Suppressor macrophage (primary cell): ENCODE measurements at regions not wholly inside any gene's neighbourhood (a gene's known extent, or its start where the extent isn't known, plus 50 kb on each side); places are given as distances from the start of the nearest gene placed in this dataset.
"Not testable (repeated sequence)": the region's sequence is repeated elsewhere in the genome, so short reads cannot be mapped to it uniquely, and the experiment has no call there.

ENCODE experiments used
- DNase-seq, 4 experiments: peaks; one replicate each; pipeline ENCODE4 v3.0.0-alpha.2; 2020 to 2022

DNA sequence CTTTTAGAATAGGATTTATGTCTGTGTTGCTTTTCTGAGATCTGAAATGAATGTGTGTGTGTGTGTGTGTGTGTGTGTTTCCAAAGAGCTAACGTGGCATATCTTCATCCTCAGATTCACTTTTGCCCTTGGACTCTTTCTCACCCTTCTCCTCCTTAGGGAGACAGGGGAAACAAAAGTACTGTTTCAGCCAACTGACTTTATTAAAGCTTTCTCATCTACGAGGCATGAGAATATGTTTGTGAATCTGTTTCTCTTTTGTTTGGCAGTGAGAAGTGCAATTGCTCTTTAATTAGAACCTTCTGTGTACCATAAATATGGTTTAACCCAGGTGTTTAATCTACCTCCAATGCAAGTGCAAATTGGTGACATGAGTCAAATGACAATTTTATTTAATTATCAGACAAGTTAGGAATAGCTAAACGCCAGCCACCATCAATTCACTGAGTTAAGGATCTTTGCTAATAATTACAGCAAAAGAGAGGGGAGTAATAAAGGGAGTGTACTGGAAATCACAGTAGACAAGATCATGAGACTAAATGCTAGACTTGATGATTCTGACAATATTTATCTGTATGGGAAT lies 186.4 kb upstream of the COL3A1 start:
- DNase-seq: no peak

DNA sequence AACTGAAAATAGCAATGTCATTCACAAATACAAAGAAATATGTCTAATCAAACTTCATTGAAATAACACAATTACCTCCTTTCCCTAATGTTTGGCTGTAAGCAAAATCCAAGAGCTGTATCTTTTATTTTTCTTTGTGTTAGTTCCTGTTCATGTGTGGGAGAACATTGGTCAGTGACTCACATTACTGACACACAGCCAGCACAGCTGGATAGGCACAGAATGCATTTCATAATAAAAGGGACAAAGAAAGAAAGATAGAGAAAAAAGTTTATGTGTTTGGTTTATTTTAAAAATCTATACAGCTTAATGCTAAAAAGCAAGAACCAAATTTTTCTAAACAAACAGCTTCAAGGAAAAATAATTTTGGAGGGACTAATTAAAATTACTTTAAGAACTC lies 185.6 kb upstream of the COL3A1 start:
- peak in 2 of 4 experiments; percentile 2 to 5 for DNase-seq

DNA sequence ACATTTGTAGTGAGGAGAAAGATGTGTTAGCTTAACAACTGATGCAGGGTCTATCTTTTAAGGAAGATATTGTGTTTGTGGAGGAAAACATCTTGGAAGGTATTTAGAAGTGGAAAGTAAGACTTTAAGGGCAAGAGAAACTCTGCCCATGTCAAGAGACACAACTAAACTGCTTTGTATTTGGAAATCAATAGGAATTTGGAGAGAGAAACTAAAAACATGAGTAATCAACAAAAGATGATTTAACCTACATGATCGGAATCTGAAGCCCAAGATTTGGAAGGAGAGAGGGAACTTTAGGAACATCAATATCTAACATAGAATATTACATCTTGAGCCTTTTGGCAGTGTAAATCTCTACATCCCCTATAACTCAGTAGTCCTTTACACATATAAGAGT lies 184.2 kb upstream of the COL3A1 start:
- DNase-seq: no peak

DNA sequence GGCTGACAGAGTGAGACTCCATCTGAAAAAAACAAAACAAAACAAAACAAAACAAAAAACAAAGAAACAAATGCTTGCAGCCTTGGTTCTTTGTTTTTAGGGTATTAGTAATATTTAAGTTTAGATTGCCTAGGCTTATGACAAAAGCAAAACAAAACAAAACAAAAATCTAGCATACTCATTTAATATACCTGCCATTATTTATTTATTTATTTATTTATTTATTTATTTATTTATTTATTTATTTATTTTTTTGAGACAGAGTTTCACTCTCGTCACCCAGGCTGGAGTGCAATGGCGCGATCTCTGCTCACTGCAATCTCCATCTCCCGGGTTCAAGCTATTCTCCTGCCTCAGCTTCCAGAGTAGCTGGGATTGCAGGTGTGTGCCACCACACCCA lies 179.7 kb upstream of the COL3A1 start:
- not testable (repeated sequence) for DNase-seq

DNA sequence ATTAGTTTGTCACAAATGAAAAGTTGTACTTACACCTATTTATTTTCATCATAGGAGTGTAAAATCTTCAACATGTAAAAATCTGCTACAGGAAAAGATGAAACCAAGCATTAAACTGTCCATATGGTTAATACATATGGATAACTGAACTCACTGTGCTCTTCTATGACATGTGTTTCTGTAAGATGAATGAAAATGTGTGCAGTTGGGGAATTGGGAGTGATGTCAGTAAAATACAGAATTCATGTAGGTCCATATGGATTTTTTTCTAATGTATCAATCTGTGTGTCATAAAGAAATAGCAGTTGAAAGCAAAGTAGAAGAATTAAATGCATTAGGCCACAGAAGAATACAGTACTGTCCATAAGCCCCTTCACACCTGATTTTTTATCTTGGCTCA lies 178.4 kb upstream of the COL3A1 start:
- DNase-seq: no peak

DNA sequence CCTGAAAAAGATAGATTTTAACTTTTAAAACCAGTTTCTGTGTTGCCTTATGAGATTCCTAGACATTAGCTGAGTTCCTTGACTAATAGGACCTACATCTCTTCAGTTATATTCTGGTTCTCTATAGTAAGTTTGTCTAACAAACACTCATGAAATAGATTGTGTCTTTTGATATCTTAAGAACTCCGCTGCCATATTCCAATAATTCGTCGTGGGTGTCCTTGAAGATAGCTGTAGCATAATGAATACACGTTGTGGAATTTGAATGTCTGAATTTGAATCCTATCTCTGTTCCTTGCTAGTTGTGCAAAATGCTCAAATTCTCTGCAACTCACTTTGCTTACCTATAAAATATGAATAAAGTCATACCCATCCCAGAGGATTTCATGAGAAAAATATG lies 176.8 kb upstream of the COL3A1 start:
- no peak for DNase-seq

DNA sequence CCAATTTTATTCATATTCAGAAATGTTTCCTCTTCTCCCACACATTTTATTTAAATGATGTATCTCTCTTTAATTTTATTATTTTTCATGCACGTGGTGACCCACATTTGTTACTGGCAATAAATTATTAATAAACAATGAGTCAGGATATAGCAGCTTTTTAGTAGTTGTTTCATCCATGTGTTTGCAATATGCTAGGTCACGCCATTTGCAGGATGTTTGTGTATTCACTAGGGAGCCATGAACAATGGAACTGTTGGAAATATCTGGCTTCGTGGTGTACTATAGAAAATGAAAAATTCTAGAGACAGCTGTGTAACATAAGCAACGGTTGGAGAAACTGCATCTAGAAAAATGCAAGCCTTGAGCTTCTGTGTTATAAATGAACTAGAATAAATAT lies 176.0 kb upstream of the COL3A1 start:
- no peak for DNase-seq

DNA sequence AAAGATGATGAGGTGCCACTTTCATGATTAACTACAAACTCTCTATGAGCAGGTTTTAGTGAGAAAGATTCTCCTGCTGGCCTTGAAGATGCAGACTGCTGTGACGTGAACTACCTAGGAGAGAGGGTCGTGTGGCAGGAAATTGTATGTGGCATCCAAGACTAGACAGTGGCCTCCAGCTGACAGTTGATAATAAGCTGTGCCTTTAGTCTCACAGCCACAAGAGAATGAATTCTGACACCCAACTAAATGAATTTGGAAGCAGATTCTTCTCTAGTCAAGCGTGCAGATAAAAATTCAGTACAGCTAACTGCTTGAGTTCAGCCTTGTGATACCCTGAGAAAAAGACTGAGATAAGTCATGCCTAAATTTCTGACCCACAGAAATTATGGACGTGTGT lies 169.0 kb upstream of the COL3A1 start:
- DNase-seq: no peak

DNA sequence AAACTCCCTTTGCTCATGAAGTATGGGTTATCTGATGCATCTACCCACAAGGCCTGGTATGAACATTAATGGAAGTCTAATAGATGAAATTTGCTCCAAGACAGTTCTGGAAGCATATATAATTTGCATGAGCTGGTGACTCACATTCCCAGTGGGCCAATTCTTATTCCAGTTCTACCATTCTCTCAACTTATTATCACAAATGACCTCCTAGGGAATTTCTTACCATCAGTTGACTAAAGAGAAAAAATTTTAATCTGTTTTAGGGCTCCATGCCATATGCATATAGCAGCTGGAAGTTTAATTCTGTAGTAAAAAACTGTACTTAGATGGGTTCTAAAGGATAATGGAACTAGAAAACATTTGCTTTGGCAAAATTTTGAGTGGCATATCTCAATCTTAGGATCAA lies 165.2 kb upstream of the COL3A1 start:
- no peak for DNase-seq

DNA sequence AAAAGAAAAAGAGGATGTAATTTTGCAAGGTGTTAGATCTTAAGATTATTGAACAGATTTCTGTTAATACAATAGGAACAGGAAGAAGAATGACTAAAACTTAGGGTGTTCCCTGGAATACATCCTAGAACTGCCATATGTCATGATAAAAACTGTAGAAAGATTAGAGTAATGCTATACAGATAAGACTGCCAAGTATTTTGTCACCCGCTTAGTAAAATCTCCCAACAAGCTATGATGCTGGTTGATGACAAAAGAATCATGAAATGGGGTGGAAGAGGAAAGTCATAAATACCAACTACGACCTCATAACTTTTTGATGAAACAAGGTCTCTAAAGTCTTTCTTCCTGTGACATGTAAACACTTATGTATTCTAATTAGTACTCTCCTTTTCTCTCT lies 163.6 kb upstream of the COL3A1 start:
- DNase-seq: no peak

DNA sequence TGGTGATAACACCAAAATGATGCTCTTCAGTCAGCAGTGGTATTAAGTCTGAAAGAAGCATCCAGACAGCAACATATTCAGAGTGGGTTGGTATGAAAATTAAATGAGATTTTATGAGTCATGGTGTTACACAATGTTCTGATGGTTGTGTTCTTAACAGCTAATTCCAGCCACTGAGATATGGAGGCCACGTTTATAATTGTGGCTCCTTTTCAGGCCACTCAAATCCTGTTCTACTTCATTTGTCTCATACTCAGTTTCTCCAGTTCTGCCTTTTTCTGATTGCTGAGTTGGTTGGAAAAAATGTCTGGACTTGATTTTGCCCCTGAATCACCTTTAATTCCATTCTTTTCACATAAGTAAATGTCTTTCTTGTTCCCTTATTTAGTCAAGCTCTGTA lies 162.7 kb upstream of the COL3A1 start:
- no peak for DNase-seq

DNA sequence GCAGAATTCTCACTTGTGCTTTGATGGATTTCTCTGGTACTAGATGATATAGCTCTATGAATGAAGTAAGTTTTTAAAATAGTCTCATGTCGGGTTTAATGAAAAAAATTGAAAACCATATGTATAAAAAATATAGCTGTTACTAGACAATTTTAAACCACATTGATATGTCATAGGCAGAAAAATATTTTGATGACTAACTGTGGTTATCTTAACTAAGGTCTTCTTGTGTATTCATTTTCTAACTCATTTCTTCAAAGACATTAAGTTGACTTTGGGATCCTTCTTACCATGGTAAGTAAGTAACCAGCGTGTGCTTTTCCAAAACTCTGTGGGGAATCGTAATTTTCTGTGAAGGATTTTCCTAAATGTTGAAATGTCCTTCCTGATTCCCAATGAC lies 160.9 kb upstream of the COL3A1 start:
- DNase-seq: no peak

DNA sequence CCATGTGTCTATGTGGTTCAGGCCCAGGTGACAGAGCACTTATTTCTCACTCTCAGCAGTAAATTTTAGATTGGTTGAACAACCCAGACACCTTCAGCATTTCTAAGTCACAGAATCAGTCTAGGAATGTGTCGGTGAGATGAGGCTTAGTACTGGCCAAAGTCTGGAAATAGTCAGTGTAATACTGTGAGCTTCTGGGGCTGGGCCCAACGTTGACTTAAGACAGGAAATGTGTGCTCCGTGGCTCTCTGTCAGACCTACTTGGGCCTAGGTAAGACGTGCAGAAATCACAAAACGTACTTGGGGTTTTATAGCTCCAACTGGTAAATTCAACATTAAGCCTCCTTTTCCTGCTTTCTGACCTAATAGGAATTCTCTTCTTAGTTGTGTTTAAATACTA lies 160.3 kb upstream of the COL3A1 start:
- DNase-seq: no peak

DNA sequence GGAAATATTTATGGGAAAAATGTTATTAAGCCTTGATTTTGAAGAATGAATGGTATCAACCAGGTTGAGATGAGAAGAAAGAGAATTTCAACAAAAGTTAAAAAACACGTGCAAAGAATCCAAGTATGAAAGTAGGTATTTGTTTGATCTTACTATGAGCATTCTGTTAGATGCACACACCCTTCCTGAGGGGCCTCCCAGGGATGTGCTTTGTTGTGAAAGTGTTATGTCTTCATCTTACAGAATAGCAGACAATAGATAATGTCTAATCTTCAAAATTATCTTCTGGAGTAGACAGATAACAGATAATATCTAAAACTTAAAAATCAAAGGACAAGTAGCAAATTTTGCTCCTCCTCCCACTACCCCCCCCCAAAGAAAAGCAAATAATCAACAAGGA lies 155.2 kb upstream of the COL3A1 start:
- DNase-seq: no peak

DNA sequence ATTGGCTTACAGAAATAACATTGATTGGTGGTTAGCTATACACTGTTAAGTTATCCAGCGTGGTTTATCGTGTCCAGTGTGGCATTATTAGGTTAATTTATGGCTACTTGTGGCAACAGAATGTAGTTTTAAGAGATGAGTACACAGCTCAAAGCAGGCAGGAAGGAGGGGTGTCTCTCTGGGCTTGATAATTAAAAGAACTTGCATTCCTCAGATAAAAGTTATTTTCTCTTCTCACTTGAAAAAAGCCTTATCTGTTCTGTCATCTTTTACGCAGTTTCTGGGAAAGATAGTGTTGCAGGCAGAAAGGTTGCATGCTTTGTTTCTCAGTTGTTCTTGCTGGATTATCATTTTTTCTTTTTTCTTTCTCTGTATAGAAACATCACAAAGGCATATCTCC lies 154.4 kb upstream of the COL3A1 start:
- DNase-seq: no peak

DNA sequence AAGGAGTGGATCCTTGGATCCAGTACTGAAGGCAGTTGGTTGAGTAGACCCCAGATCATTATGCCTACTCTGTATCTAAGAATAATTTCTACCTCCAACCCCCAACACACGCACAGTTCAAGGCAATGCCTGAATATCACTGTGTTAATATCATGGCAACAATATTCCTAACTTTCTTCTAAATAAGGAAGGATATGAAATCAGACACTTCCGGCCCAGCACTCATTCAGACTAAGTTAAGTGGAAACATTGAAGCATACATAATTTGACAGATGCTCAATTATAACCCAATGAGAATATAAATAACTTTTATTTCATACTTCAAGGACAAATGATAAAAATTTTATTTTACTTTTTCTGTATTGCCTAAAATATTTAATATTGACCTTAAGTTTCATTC lies 153.6 kb upstream of the COL3A1 start:
- no peak for DNase-seq

DNA sequence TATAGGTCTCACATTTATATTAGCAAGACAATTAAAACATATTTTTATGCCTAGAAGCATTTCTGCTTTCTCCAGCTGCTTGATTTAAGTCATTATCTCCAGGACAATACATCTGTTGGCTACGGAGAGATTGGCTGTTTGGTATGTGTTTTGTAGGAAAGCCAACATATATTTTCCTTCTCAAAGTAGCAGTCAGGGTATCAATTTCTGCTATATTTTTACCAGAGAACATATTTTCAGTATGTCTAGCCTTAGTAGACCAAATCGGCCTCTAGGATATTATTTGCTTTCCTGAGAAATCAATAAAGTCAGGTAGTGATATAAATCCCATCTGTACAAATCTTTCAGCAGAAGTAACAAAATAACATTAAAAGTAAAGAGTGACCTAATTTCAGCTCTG lies 150.0 kb upstream of the COL3A1 start:
- no peak for DNase-seq

DNA sequence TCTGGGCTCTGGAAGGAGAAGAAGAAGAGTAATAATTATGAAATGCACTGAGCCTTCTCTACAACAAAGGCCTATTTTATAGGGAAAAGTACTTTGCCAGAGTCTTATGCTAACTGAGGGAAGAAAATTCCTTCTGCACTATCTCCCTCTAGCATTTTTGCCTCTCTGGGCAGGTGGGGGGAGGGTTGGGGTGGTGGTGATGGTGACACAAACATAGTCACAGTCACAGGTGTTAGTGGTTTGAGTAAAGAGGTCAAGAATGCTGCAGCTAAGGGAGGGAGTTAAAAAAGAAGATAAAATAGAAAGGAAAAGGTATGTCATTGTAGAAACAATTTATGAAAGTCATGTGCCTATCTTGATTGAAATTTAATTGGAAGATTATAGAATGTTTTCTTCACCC lies 140.8 kb upstream of the COL3A1 start:
- no peak for DNase-seq

DNA sequence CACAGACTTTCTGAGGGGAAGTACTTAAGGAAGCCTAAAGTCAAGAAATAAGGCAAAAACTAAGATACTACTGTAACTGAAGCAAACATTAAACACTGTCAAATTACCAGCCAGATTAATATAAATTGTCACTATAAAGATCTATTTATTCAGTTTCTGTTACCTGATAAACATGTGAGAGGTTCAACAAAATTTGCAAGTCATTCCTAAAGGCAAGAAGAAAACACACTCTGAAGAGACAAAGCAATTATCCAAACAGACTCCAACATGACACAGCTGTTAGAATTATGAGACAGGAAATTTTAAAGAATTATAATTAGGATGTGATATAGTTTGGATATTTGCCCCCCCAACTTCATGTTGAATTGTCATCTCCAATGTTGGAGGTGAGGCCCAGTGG lies 140.4 kb upstream of the COL3A1 start:
- DNase-seq: no peak

DNA sequence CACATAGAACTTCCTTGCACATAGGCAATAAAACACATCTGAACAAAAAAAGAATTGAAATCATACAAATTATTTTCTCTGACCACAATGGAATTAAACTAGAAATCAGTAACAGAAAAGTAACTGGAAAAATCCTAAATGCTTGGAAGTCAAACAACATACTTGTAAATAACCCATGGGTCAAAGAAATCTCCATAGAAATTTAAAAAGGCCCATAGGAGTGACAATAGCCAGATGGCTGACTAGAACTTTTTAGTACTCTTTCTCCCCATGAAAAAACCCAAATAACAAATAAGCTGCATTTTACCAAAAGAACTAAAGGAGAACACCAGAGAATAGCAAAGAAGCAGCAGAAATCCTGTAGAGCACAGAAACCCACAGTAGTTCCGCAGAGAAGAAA lies 139.2 kb upstream of the COL3A1 start:
- DNase-seq: no peak

DNA sequence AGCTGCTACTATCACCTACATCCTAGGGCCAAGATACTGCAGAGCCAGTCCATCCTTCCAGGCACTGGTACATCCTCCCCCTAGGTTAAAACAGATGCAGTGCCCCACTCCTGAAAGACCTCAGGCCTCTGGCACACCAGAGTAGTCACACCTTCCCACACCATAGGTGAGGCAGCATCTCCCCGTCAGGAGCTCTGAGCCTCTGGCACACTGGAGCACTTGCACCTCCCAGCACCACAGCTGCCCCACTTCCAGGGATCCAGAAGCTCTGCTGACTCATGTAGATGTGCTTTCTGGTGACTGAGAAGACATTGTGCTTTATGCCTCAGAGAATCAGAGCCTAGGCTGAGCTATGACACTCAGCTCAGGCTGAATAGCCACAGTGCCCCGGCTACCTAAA lies 138.4 kb upstream of the COL3A1 start:
- no peak for DNase-seq

DNA sequence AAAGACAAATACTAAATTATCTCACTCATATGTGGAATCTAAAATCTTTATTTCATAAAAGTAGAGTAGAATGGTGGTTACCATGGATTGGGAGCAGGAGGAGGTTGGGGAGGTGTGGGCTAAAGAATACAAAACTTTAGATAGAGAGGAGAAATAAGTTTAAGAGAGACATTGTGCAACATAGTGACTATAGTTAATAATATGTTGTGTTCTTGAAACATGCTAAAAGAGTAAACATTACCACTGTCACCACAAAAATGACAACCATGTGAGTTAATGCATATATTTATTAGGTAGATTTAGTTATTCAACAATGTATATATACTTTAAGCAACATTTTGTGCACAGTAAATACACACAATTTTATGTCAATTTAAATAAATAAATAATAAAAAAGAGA lies 128.5 kb upstream of the COL3A1 start:
- DNase-seq: no peak

DNA sequence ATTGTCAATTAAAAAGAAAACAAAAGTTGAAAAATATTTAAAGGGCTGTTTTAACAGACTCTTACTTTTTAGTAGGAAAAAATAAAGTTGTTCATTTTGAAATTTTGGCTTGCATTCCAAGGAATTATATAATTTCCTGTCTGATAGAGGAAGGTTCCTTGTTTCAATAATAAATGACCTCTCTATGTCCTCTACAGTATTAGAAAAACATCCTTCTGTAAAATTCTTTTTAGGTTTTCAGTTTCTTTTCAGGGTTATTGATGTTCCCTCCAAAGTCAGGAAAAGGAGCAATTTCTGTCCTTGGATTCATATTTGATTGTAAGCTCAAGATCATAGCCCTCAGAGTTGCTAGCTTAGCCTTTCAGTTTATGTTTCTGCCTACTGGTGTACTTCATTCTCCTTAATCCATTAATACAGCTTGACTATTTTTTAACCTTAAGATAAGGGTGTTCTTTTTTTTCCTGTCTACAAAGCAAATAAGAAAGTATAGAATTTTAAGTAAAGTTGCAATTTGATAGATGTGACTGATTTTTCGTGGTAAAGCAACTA lies 125.2 kb upstream of the COL3A1 start:
- no peak for DNase-seq

DNA sequence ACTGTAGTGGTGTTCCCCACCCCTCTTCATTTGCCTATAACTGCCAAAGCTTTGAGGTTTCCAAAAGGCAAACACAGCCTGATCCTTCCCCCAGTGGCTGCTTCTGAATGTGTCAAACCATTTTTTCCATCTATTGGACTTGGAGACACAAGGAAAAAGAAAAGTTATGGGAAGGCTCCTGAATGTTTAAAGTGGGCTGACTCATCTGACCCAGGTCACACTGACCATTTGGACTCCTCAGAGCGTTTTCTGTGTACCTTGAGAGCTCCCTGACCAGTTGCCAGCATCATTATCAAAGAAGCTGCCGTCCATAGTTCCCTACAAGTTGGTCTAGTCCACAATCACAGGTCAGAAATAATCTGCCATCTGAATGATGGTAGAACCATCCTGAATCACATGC lies 123.4 kb upstream of the COL3A1 start:
- DNase-seq: no peak

DNA sequence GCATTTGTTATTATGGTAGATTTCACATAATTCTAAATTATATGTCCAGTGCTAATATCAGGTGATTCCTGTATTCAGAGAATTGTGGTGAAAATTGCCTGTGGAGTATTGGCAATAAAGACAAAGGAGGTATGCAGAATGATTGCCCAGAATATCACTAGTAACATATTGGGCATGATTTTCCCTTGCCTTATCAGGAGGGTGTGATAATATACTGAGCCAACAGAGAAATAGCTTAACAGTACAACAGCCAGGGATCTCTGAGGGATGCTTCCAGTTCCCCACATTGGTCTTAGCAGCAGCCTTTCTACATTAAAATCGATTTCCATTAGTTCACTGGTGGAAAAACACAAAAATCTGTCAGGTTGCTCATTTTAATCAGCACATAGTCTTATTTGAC lies 122.9 kb upstream of the COL3A1 start:
- DNase-seq: no peak

DNA sequence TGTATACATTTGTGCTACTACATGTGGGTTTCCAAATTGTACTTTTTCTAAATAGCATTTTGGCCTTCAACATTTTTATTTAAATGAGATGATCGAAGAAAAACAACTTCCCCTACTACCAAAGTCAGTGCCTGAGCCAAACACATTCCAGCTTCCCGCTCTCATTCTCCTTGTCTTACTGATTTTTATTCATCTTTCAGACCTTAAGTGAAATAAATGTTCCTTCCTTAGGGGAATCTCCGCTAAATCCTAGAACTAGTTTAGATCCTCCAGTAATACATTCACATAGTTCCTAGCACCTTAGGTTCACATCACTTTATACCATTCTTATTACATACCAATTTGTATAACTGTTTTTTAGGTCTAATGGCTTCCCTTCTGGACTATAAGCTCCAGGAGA lies 122.3 kb upstream of the COL3A1 start:
- DNase-seq: no peak
